A673 (cell line): ENCODE measurements at regions not wholly inside any gene's neighbourhood (a gene's known extent, or its start where the extent isn't known, plus 50 kb on each side); places are given as distances from the start of the nearest gene placed in this dataset.
"Not testable (repeated sequence)": the region's sequence is repeated elsewhere in the genome, so short reads cannot be mapped to it uniquely, and the experiment has no call there.

Experiments
- CTCF ChIP-seq: fragments of 300-800, 200-600 bp; sonication (generic); conservative IDR thresholded peaks from 2 replicates; pipeline ENCODE4 v1.5.1; 2017; ENCODE audit warnings: low read depth, mild to moderate bottlenecking, antibody characterized with exemption, low read length, moderate library complexity, mixed read lengths
- EZH2 ChIP-seq: fragments of 200-600 bp; sonication (generic); IDR thresholded peaks from 2 replicates; pipeline ENCODE4 v1.6.1; 2017; ENCODE audit warnings: borderline replicate concordance, low read depth, mild to moderate bottlenecking, mixed read lengths, antibody characterized with exemption, low read length; ENCODE audit not compliant: poor library complexity, severe bottlenecking

GRCh38 chr15:98295101-98295759, 334.7 kb downstream of the ARRDC4 start:
- TF ChIP-seq CTCF, result peak; percentile 55
- not testable (repeated sequence) for TF ChIP-seq EZH2
